CMK (cell line): ENCODE measurements at regions not wholly inside any gene's neighbourhood (a gene's known extent, or its start where the extent isn't known, plus 50 kb on each side); places are given as distances from the start of the nearest gene placed in this dataset.
"Not testable (repeated sequence)": the region's sequence is repeated elsewhere in the genome, so short reads cannot be mapped to it uniquely, and the experiment has no call there.

ENCODE experiments used
- DNase-seq: peaks from one replicate; pipeline ENCODE4 v3.0.0-alpha.2; 2010; ENCODE audit warnings: low read depth

- no peak for DNase-seq
These were observed 194.4 kb downstream of the TAF11L14 start for GRCh38 chr5:17828681-17829080.

DNA sequence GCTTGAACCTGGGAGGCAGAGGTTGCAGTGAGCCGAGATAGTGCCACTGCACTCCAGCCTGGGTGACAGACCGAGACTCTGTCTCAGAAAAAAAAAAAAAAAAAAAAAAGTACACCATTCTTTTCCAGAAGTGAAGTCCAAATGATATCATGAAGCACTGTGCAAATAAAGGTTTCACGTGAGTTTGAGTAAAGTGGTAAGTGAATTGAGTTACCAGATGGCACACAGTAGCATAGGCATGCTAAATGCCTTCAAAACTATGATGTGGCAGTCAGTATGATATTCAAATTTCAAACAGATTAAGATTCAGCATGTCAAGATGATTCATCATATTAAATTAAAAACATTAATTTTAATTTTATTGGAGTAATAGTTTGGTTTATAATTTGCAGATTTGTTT, 195.2 kb downstream of the TAF11L14 start:
- no peak for DNase-seq

DNA sequence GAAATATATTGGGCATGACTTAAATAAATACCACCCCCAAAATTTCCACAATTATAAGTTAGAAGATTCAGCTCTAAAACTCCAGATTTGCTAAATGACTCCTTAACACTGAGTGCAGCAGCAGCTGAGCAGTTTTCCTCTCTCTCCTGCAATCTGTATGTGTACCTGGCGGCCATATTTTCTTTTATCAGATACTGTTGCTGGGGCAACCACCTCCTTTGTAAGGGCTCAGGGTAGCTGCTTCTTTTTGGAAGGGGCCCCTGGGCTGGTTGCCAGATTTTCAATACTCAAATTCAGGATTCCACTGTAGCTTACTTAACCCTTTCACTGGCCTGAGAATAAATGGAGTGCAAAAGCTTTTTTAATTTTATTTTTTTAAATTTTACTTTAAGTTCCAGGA, 197.0 kb downstream of the TAF11L14 start:
- DNase-seq: no peak

DNA sequence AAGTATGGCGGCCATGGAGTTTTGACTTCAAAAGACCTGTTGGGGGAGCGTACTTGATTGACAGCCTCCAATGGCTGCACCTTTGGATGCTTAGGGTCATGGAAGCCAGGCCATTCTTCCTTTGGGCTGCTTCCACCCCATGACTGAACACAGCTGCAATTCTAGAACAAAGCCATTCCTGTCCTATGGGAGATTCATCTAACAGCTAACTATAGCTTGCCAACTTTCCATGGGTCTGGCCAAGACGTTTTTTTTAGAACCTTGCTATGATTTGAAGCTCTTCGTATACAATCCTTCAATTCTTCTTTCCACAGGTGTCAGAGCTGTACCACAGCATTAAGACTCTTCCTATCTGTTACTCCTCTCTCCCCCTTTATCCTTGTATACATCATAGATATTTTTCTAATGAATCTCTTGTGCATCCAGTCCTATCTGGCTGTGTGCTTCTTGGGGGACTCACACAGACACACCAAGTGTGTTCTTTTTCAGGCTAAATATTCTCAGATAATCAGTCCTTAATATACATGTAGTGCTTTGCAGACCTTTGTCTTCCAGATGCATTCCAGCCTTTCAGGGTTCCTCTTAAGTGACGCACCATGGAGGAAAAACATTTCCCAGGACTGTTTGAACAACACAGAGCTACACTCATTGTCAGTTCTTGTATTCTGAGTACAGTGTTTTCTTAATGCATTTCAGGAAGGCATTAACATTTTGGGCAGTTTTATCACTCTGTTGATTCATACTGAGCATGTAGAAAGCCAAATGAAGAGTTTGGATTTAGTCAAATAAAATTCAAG, 198.9 kb downstream of the TAF11L14 start:
- no peak for DNase-seq

DNA sequence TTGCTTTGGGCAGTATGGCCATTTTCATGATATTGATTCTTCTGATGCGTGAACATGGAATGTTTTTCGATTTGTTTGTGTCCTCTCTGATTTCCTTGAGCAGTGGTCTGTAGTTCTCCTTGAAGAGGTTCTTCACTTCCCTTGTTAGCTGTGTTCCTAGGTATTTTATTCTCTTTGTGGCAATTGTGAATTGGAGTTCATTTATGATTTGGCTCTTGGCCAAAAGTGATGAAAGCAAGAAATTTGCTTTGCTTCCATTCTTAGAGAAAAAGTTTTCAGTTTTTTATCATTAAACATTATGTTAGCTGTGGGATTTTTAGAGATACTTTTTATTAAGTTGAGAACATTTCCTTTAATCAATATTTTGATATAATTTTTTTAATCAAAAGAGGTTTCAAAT, 203.5 kb downstream of the TAF11L14 start:
- no peak for DNase-seq

DNA sequence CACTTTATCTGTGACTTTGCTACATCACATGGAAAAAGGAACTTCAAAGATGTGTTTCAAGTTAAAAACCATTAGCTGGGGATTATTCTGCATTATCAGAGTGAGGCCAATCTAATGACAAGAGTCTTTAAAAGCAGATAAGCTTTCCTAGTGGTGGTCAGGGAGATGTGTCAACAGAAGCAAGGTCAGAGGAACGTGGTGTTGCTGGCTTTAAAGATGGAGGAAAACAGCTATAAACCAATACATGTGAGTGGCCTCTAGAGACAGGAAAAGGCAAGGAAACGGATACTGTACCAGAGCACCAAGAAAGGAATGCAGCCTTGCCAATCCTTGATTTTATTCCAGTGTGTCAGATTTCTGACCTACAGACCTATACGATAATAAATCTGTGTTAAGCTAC, 204.2 kb downstream of the TAF11L14 start:
- peak; percentile 33 for DNase-seq

- no peak for DNase-seq
These were observed 205.6 kb downstream of the TAF11L14 start for GRCh38 chr5:17839848-17840247.

DNA sequence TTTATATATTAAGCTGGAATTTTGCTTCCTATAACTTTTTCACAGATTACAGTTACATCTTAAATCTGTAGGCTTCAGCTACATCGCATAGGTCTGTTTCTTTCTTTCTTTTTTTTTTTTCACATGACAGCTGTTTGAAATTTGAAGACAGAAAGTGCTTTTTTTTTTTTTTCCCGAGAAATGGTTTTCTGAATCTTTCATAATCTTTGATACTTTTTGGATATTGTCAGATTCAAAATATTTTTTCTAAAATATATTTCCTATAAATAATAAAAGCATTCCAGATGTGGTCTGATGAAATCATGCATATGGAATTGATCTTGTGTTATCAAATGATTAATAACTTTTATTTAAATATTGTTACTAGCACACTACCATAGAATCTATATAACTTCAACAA, 212.2 kb downstream of the TAF11L14 start:
- DNase-seq: no peak

- DNase-seq: no peak
These were observed 213.0 kb downstream of the TAF11L14 start for GRCh38 chr5:17847286-17847685.

- no peak for DNase-seq
These were observed 217.9 kb downstream of the TAF11L14 start for GRCh38 chr5:17852111-17852510.

GRCh38 chr5:17852740-17853139, 218.5 kb downstream of the TAF11L14 start:
- no peak for DNase-seq

GRCh38 chr5:17854901-17855300, 220.6 kb downstream of the TAF11L14 start:
- DNase-seq: no peak

GRCh38 chr5:17860660-17861315, 226.5 kb downstream of the TAF11L14 start:
- DNase-seq: no peak

GRCh38 chr5:17864903-17865302, 230.6 kb downstream of the TAF11L14 start:
- not testable (repeated sequence) for DNase-seq

DNA sequence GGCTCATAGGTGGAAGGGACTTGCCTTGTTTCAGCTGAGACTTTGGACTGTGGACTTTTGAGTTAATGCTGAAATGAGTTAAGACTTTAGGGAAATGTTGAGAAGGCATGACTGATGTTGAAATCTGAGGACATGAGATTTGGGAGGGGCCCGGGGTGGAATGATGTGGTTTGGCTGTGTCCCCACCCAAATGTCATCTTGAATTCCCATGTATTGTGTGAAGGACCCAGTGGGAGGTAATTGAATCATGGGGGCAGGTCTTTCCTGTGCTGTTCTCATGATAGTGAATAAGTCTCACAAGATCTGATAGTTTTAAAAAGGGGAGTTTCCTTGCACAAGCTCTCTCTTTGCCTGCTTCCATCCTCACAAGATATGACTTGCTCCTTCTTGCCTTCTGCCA, 231.7 kb downstream of the TAF11L14 start:
- DNase-seq: not testable (repeated sequence)

GRCh38 chr5:17872204-17872603, 237.9 kb downstream of the TAF11L14 start:
- DNase-seq: no peak

DNA sequence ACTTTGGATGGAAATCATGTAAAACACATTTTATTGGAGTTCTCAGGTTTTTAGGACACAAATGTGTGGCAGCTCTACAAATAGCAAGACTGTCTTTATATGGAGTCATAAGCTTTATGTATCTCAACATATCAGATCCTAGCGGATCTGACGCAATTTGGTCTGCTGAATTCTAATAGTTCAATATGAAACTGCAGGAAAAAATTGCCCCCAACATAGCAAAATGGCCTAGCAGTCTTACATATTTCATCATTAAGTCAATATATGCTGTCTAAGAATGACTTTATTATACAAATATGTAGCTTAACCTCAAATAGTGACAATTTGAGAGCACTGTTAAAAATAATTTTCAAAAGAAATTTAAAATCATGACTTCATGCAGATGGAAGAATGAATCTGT, 244.3 kb downstream of the TAF11L14 start:
- DNase-seq: no peak

GRCh38 chr5:17879276-17879675, 245.0 kb downstream of the TAF11L14 start:
- DNase-seq: no peak

- DNase-seq: no peak
These were observed 246.6 kb downstream of the TAF11L14 start for GRCh38 chr5:17880869-17881268.

DNA sequence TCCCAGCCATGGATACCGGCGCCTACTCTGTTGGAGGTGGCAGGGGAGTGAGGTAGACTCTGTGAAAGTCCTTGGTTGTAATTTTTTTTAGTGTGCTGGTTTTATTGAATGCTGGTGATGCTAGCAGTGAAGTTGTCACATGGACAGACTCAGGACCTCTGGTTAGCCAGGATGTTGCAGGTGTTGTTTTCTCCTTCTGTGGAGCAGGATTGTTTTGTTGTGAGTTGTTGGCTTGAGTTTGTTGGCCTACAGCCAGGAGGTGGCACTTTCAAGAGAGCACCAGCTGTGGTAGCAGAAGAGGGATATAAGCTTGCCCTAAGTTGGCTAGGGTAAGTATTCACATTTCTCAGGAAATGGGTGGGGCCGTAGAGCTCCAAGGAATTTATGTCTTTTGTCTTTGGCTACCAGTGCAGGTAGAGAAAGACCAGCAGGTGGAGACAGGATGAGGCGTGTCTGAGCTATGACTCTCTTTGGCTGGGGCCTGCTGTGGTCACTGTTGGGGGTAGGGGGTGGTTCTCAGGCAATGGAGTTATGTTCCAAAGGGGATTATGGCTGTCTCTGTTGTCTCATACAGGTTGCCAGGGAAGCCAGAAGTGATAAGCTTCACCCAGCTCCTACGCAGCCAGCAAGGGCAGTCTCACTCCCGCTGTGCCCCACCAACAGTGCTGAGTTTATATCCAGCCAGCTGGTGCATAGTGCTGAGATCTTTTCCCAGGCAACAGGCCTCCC, 248.7 kb downstream of the TAF11L14 start:
- DNase-seq: no peak

DNA sequence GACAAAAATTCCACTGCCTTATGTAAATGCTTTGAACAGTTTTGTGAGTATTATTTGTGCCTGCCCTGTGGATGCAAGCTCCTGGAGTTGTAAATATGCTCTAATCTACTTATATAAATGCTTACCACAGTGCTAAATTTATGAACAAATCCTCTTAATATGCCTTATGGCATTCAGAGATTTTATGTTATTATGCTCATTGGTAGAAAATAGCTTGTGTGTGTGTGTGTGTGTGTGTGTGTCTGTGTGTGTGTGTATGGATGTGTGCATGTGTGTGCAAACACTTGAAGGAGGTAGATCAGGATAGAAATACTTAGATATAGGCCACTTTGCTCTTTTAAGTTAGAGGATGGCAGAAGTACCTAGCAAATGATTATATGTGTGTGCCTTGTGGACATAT, 253.9 kb downstream of the TAF11L14 start:
- no peak for DNase-seq

GRCh38 chr5:17890501-17890900, 256.2 kb downstream of the TAF11L14 start:
- DNase-seq: no peak

DNA sequence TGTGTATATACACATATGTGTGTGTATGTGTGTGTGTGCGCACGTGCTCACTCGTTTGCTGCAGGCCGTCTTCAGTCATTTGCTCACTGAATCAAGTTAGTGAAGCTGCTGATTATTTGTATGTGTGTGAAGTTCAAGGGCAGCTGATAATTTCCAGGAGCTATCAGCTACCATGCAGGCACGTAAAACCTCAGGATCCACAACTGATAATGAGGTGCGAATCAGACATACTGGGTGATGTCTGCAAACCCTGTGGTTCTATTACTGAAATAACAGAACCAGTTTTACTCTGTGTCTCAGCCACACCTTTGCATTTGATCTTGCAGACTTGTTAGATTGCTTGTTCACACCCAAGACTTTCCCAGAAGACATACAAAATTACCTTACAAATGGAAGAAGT, 257.6 kb downstream of the TAF11L14 start:
- DNase-seq: no peak
